ENCODE measurements at regions not wholly inside any gene's neighbourhood (a gene's known extent, or its start where the extent isn't known, plus 50 kb on each side); places are given as distances from the start of the nearest gene placed in this dataset.

GRCh38 chr16:9251026-9251425, 159.6 kb downstream of the HAPSTR1 start:
- no peak for TF ChIP-seq CTCF (IDR thresholded peaks at IDR 0.05)
- TF ChIP-seq POLR2A (IDR thresholded peaks at IDR 0.05) = no peak

Measured in uterus (tissue), 2 donors.